ENCODE measurements at regions not wholly inside any gene's neighbourhood (a gene's known extent, or its start where the extent isn't known, plus 50 kb on each side); places are given as distances from the start of the nearest gene placed in this dataset.

DNA sequence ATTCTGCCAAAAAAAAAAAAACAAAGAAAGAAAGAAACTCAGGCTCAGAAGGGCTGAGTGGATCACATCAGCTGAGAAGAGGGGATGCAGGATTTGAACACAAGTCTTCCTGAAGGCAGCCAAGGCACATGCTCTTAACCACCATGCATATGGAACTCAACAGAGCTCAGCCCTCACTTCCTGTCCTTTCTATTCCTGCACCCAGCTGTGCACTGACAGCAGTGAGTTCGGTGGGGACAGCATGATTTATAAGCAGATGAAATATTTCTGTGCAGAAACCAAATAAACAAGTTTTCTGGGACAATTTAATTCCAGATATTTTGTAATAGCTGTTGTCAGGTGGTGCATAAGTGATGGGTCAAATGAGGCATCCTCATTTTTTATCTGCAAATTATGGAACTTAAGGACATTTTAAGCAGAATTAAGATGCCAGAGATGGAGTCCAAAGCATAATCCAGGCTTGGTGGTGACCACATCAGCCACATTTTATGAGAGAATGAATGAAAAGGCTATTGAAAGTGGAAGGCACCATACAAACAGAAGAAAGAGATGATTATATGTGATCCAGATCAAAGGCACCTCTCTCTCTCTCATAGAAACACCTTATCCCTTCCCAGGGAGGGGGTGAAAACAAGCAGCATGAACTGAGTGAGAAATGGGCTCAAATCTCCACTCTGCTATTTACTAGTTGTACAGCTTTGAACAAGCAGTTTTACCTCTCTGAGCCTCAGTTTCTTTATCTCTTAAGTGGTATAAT lies 303.6 kb upstream of the MSX2 start:
- Histone ChIP-seq H3K9me3 (replicated peaks; ENCODE audit: control insufficient read depth, insufficient read depth, low read length) (no peaks in the 10 kb centered on the region), H3K27ac (ENCODE audit: insufficient read depth, low read depth, low read length) (no peak overlapping the region), H4K20me1 (replicated peaks; ENCODE audit: control insufficient read depth, extremely low read depth, insufficient read depth, low read length) (no peaks in the 10 kb centered on the region), H2AFZ (ENCODE audit: low read depth, low read length) (no peak overlapping the region), H3K4me1 (ENCODE audit: control insufficient read depth, extremely low read depth, insufficient read depth, low read length) (no peaks in the 10 kb centered on the region), H3K4me3 (replicated peaks in 1 of 3; ENCODE audit: insufficient read depth in 1 of 3, low read depth in 1 of 3, low read length in 3 of 3) (no peak overlapping the region), H3K9ac (replicated peaks; ENCODE audit: extremely low read depth, insufficient read depth, low read length) (no peak overlapping the region), H3K27me3 (ENCODE audit: control insufficient read depth in 2 of 2, insufficient read depth in 2 of 2, low read length in 2 of 2) (no peaks in the 10 kb centered on the region), H3K36me3 (ENCODE audit: control insufficient read depth in 2 of 2, extremely low read depth in 1 of 2, insufficient read depth in 2 of 2, low read length in 2 of 2) (no peaks in the 10 kb centered on the region), H3K9me1 (replicated peaks; ENCODE audit: control insufficient read depth, extremely low read depth, insufficient read depth, low read length) (no peaks in the 10 kb centered on the region), H3K79me2 (ENCODE audit: control insufficient read depth, insufficient read depth, low read length) (no peaks in the 10 kb centered on the region), H3K4me2 (ENCODE audit: insufficient read depth, low read length) (no peak overlapping the region)
- dilution Hi-C loops (cut with MboI; ENCODE audit: extremely low pct_ligation_motif_present, low sequenced_read_pairs) (no loop called here), intact Hi-C loops (cut with micrococcal nuclease) (no loop called here)
- BruUV-seq (replicated peaks): no TSS peak
- ChIA-PET CTCF (interaction anchor here (3.3 kb wide), 1 partner anchor 372 kb away, joined by 72 read pairs; no protein-coding TSS in a partner anchor), POLR2A (no interaction called here)
- FAIRE-seq (no peak), DNase-seq (ENCODE audit: low read depth, low spot score) (no peak)
- TF ChIP-seq FOS (IDR thresholded peaks at IDR 0.05; ENCODE audit: borderline replicate concordance, insufficient read depth, low read length) (no peak), POLR2A (IDR thresholded peaks at IDR 0.05; ENCODE audit: low read depth, low read length) (no peak), GATA2 (IDR thresholded peaks at IDR 0.05; ENCODE audit: insufficient read depth, insufficient read length, low read depth, low read length) (no peak)
- TF ChIP-seq, protein P1, sequence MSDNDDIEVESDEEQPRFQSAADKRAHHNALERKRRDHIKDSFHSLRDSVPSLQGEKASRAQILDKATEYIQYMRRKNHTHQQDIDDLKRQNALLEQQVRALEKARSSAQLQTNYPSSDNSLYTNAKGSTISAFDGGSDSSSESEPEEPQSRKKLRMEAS (IDR thresholded peaks at IDR 0.05; ENCODE audit: insufficient read depth, insufficient read length): no peak
- TF ChIP-seq, protein P2, sequence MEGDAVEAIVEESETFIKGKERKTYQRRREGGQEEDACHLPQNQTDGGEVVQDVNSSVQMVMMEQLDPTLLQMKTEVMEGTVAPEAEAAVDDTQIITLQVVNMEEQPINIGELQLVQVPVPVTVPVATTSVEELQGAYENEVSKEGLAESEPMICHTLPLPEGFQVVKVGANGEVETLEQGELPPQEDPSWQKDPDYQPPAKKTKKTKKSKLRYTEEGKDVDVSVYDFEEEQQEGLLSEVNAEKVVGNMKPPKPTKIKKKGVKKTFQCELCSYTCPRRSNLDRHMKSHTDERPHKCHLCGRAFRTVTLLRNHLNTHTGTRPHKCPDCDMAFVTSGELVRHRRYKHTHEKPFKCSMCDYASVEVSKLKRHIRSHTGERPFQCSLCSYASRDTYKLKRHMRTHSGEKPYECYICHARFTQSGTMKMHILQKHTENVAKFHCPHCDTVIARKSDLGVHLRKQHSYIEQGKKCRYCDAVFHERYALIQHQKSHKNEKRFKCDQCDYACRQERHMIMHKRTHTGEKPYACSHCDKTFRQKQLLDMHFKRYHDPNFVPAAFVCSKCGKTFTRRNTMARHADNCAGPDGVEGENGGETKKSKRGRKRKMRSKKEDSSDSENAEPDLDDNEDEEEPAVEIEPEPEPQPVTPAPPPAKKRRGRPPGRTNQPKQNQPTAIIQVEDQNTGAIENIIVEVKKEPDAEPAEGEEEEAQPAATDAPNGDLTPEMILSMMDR (IDR thresholded peaks at IDR 0.05; ENCODE audit: extremely low read depth in 1 of 2, insufficient read depth in 1 of 2, low read depth in 1 of 2, low read length in 2 of 2): no peak
